Mesothelial cell of epicardium (in vitro differentiated cells): ENCODE measurements at regions not wholly inside any gene's neighbourhood (a gene's known extent, or its start where the extent isn't known, plus 50 kb on each side); places are given as distances from the start of the nearest gene placed in this dataset.
"Not testable (repeated sequence)": the region's sequence is repeated elsewhere in the genome, so short reads cannot be mapped to it uniquely, and the experiment has no call there.

Experiments
- DNase-seq, 2 experiments: peaks; one replicate each; pipeline ENCODE4 v3.0.0; 2021; ENCODE audit warnings: low spot score in 2 of 2; ENCODE audit not compliant: unreplicated experiment in 2 of 2
- H3K27ac Mint-ChIP-seq: 2 replicates; pipeline ENCODE4 v1.8.0; 2021; ENCODE audit warnings: mixed read lengths
- H3K27me3 Mint-ChIP-seq: 2 replicates; pipeline ENCODE4 v1.8.0; 2021; ENCODE audit warnings: low read depth, mixed read lengths
- H3K36me3 Mint-ChIP-seq: 2 replicates; pipeline ENCODE4 v1.8.0; 2021; ENCODE audit warnings: mixed read lengths
- H3K4me1 Mint-ChIP-seq: 2 replicates; pipeline ENCODE4 v1.8.0; 2021; ENCODE audit warnings: mixed read lengths
- H3K4me3 Mint-ChIP-seq: 2 replicates; pipeline ENCODE4 v1.8.0; 2021; ENCODE audit warnings: mild to moderate bottlenecking, moderate library complexity, mixed read lengths
- H3K9me3 Mint-ChIP-seq: 2 replicates; pipeline ENCODE4 v1.8.0; 2021; ENCODE audit warnings: mixed read lengths
- CTCF ChIP-seq: fragments of 200-600 bp; sonication (generic); IDR thresholded peaks from one replicate; pipeline ENCODE4 v1.5.0; 2021; ENCODE audit warnings: antibody characterized with exemption; ENCODE audit not compliant: unreplicated experiment

- no peak for DNase-seq
- H3K27me3 Mint-ChIP-seq: no peaks in the 10 kb centered on the region
- H3K27ac Mint-ChIP-seq: no peak overlapping the region
- no peaks in the 10 kb centered on the region for H3K9me3 Mint-ChIP-seq
- no peak for TF ChIP-seq CTCF
- H3K4me3 Mint-ChIP-seq: no peak overlapping the region
- H3K36me3 Mint-ChIP-seq: no peaks in the 10 kb centered on the region
- H3K4me1 Mint-ChIP-seq: no peaks in the 10 kb centered on the region
Observed at GRCh38 chr10:80957161-80957560, 419.5 kb downstream of the SH2D4B start.

GRCh38 chr10:80964179-80964578, 426.5 kb downstream of the SH2D4B start:
- Mint-ChIP-seq H3K4me1 (peaks cover 26% of the 10 kb centered on the region), H3K9me3 (no peaks in the 10 kb centered on the region), H3K27me3 (no peaks in the 10 kb centered on the region), H3K27ac (peak overlapping the region; percentile 88), H3K36me3 (no peaks in the 10 kb centered on the region), H3K4me3 (no peak overlapping the region)
- DNase-seq: no peak
- TF ChIP-seq CTCF: no peak

GRCh38 chr10:80964955-80965614, 427.4 kb downstream of the SH2D4B start:
- no peak overlapping the region for H3K4me3 Mint-ChIP-seq
- H3K36me3 Mint-ChIP-seq: no peaks in the 10 kb centered on the region
- TF ChIP-seq CTCF: no peak
- H3K27ac Mint-ChIP-seq: peak overlapping the region; percentile 33
- no peak for DNase-seq
- H3K9me3 Mint-ChIP-seq: no peaks in the 10 kb centered on the region
- no peaks in the 10 kb centered on the region for H3K27me3 Mint-ChIP-seq
- H3K4me1 Mint-ChIP-seq: peaks cover 26% of the 10 kb centered on the region

- DNase-seq: no peak
- no peaks in the 10 kb centered on the region for H3K36me3 Mint-ChIP-seq
- no peaks in the 10 kb centered on the region for H3K27me3 Mint-ChIP-seq
- no peaks in the 10 kb centered on the region for H3K9me3 Mint-ChIP-seq
- H3K4me3 Mint-ChIP-seq: no peak overlapping the region
- peaks cover 26% of the 10 kb centered on the region for H3K4me1 Mint-ChIP-seq
- no peak overlapping the region for H3K27ac Mint-ChIP-seq
- no peak for TF ChIP-seq CTCF
Observed at GRCh38 chr10:80966326-80966986, 428.8 kb downstream of the SH2D4B start.

GRCh38 chr10:80967357-80967756, 429.7 kb downstream of the SH2D4B start:
- H3K4me3 Mint-ChIP-seq, H3K27me3 Mint-ChIP-seq, DNase-seq, H3K36me3 Mint-ChIP-seq, H3K9me3 Mint-ChIP-seq, H3K27ac Mint-ChIP-seq: not testable (repeated sequence)
- peaks cover 26% of the 10 kb centered on the region for H3K4me1 Mint-ChIP-seq

- Mint-ChIP-seq H3K27me3 (no peaks in the 10 kb centered on the region), H3K4me3 (no peak overlapping the region), H3K9me3 (no peaks in the 10 kb centered on the region), H3K27ac (no peak overlapping the region), H3K36me3 (no peaks in the 10 kb centered on the region), H3K4me1 (peaks cover 20% of the 10 kb centered on the region)
- no peak for TF ChIP-seq CTCF
- no peak for DNase-seq
Observed at GRCh38 chr10:80968903-80969302, 431.2 kb downstream of the SH2D4B start.
